ENCODE measurements at regions not wholly inside any gene's neighbourhood (a gene's known extent, or its start where the extent isn't known, plus 50 kb on each side); places are given as distances from the start of the nearest gene placed in this dataset.

DNA sequence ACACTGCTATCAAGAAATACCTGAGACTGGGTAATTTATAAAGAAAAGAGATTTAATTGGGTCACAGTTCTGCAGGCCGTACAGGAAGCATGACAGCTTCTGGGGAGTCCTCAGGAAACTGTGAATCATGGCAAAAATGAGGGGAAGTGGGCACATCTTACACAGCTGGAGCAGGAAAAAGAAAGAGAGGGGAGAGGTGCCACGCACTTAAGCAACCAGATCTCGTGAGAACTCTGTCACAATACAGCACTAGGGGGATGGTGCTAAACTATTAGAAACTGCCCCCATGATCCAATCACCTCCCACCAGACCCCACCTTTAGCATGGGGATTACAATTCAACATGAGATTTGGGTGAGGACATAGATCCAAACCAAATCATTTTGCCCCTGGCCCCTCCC lies 105.5 kb upstream of the CPLX2 start:
- ChIA-PET CTCF (interaction anchor here (1.6 kb wide), 1 partner anchor 36 kb away, joined by 4 read pairs; no protein-coding TSS in a partner anchor), POLR2A (no interaction called here)
- TF ChIP-seq, protein P1, sequence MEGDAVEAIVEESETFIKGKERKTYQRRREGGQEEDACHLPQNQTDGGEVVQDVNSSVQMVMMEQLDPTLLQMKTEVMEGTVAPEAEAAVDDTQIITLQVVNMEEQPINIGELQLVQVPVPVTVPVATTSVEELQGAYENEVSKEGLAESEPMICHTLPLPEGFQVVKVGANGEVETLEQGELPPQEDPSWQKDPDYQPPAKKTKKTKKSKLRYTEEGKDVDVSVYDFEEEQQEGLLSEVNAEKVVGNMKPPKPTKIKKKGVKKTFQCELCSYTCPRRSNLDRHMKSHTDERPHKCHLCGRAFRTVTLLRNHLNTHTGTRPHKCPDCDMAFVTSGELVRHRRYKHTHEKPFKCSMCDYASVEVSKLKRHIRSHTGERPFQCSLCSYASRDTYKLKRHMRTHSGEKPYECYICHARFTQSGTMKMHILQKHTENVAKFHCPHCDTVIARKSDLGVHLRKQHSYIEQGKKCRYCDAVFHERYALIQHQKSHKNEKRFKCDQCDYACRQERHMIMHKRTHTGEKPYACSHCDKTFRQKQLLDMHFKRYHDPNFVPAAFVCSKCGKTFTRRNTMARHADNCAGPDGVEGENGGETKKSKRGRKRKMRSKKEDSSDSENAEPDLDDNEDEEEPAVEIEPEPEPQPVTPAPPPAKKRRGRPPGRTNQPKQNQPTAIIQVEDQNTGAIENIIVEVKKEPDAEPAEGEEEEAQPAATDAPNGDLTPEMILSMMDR (IDR thresholded peaks at IDR 0.05; ENCODE audit: insufficient read depth, low read length, missing control alignments) = no peak
- H3K4me3 ChIP-seq (ENCODE audit: low read depth, low read length) = no peak overlapping the region
- DNase-seq (ENCODE audit: low read depth, low spot score) = no peak

DNA sequence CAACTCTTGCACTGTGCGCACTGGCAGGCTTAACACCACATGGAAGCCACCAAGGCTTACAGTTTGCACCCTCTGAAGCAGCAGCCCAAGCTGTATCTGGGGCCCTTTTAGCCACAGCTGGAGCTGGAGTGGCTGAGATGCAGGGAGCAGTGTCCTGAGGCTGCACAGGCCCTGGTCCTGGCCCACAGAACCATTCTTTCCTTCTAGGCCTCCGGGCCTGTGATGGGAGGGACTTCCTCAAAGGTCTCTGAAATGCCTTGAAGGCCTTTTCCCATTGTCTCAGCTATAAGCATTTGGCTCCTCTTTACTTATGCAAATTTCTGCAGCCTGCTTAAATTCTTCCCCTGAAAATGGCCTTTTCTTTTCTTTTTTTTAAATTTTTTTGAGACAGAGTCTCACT lies 104.4 kb upstream of the CPLX2 start:
- CTCF ChIA-PET = no interaction called here
- H3K4me3 ChIP-seq (ENCODE audit: low read depth, low read length) = no peak overlapping the region
- no peak for DNase-seq (ENCODE audit: low read depth, low spot score)
- TF ChIP-seq, protein P1 (IDR thresholded peaks at IDR 0.05; ENCODE audit: insufficient read depth, low read length, missing control alignments) = no peak
- POLR2A ChIA-PET = no interaction called here

DNA sequence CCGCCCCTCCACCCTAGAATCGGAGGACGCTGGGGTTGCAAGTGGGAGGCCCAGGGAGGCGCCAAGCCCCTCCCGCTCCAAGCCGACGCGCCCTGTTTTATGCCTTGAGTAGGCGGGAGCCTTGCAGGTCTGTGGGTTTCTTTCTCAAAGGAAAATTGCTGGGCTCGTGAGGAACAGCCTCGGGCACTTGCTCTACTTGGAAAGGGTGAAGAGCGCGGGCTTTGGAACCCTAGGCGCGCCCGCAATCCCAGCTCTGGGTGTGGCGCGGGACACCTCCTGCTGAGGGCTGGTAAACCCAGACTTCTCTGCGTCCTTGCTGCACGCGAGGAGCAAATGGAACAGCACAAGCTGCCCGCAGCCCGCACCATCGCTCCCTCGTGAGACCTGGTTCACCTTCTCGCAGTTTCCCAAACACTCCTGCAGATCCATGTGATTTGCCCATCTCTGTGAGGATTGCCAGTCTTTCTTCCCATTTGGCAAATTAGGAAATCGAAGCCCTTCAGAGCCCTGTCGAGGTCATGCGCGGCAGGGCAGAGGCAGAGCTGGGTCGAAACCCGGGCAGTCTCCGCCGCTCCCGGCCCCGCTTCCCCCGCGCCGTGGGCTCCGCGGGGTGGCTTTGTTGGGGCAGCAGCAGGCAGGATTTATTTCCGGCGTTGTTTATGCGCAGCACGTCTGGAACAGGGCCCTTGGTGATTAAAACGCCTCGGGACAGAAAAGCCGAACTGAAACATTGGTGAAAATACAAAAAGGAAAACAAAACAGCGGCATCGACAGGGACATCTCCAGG lies 98.4 kb upstream of the CPLX2 start:
- ChIA-PET CTCF (no interaction called here), POLR2A (no interaction called here)
- no peak overlapping the region for H3K4me3 ChIP-seq (ENCODE audit: low read depth, low read length)
- DNase-seq (ENCODE audit: low read depth, low spot score) = no peak
- TF ChIP-seq, protein P1 (IDR thresholded peaks at IDR 0.05; ENCODE audit: insufficient read depth, low read length, missing control alignments) = no peak

DNA sequence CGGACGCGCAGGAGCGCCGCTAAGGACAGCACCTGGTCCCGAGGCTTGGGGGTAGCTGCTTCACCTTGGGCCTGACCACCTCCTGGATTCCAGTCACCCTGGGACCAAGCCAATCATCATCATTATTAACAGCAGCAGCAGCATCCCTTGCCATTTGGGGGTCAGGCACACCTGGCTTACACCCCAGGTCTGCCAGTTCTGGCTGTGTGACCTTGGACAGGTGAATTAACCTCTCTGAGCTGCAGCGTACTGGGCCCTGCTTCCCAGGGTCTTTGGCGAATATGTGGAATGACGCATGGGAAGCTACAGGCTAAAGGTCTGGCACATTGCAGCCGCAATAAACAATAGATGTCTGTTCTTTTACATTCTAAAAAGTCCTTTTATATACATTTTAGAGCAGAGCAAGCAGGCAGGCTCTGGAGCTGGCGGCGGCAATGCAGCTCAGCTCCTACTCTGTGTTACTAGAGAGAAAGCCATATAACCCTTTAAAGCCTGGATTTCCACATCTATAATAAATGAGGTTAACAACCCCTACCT lies 97.8 kb upstream of the CPLX2 start:
- POLR2A ChIA-PET = no interaction called here
- TF ChIP-seq, protein P1 (IDR thresholded peaks at IDR 0.05; ENCODE audit: insufficient read depth, low read length, missing control alignments) = no peak
- no peak for DNase-seq (ENCODE audit: low read depth, low spot score)
- H3K4me3 ChIP-seq (ENCODE audit: low read depth, low read length) = no peak overlapping the region
- CTCF ChIA-PET = no interaction called here

DNA sequence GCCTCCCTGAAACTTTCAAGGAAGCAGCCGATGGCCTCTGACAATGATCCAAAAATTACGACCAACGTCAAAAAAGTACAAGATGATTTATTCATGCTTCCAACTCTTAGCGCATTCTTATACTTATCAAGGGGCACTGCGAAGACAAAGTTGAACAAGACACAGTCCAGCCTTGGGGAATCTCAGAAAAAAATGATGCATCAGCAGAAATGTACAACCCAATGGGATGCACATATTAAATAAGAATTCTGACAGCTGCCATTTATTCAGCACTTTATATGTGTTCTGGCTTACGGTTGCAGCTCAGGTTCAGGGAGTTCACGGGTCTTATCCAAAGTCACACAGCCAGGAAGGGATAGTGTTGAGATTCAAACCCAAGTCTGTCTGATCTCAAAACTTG lies 96.0 kb upstream of the CPLX2 start:
- ChIA-PET CTCF (interaction anchor here (1.6 kb wide), 1 partner anchor 45 kb away, joined by 4 read pairs; no protein-coding TSS in a partner anchor), POLR2A (no interaction called here)
- TF ChIP-seq, protein P1 (IDR thresholded peaks at IDR 0.05; ENCODE audit: insufficient read depth, low read length, missing control alignments) = no peak
- no peak for DNase-seq (ENCODE audit: low read depth, low spot score)
- no peak overlapping the region for H3K4me3 ChIP-seq (ENCODE audit: low read depth, low read length)

DNA sequence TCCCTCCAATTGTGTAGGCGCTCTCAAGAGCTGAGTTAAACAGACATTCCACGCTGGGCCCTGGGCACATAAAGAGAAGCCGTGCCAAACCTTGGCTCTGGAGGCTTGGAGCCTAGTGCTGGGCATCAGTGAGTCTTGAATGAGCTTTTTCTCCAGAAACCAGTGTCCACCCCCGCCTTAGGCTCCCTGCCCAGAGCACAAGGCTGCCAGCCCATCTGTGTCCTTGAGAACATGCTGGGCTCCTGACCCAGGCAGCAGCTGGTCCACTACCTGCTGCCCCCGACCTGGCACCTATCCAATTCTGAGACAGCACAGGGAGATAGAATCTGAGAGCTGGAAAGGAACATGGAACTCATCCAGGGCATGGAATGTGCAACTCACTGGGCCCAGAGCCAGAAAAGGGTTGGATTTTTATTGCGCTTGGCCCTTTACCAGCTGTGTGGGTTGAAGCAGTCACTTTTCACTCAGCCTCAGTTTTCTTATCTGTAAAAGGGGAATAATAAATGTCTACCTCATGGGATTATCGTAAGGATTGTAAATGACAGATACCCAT lies 92.4 kb upstream of the CPLX2 start:
- H3K4me3 ChIP-seq (ENCODE audit: low read depth, low read length) = no peak overlapping the region
- DNase-seq (ENCODE audit: low read depth, low spot score) = no peak
- CTCF ChIA-PET = no interaction called here
- POLR2A ChIA-PET = no interaction called here
- TF ChIP-seq, protein P1 (IDR thresholded peaks at IDR 0.05; ENCODE audit: insufficient read depth, low read length, missing control alignments) = no peak
